MCF 10A (cell line): ENCODE measurements at regions not wholly inside any gene's neighbourhood (a gene's known extent, or its start where the extent isn't known, plus 50 kb on each side); places are given as distances from the start of the nearest gene placed in this dataset.

Source experiments
- BruUV-seq: library from RNA; stranded (reverse); fragments of 400-500 nt; replicated peaks from 2 replicates; lab custom pipeline; 2021; lab: Mats Ljungman, UMichigan
- CTCF ChIA-PET: fragments of 300-600 bp; sonication (Branson Sonifier 250); formaldehyde crosslinking; extraction: SDS; loops from one replicate; lab custom pipeline; 2021; ENCODE audit warnings: antibody characterized with exemption, inconsistent platforms; lab: Yijun Ruan, JAX
- POLR2A ChIA-PET: fragments of 300-600, 350-650 bp; sonication (Branson Sonifier 250); formaldehyde crosslinking; extraction: SDS; loops from one replicate; lab custom pipeline; 2020; ENCODE audit warnings: antibody characterized with exemption, inconsistent platforms; lab: Yijun Ruan, JAX
- DNase-seq: peaks from one replicate; pipeline ENCODE4 v3.0.0-alpha.2; 2018; ENCODE audit not compliant: unreplicated experiment
- H3K27ac Mint-ChIP-seq: one replicate; pipeline ENCODE4 v1.8.0; 2022; ENCODE audit warnings: mild to moderate bottlenecking, low read depth, mixed read lengths; ENCODE audit not compliant: unreplicated experiment
- H3K27me3 Mint-ChIP-seq: one replicate; pipeline ENCODE4 v1.8.0; 2022; ENCODE audit warnings: mixed read lengths; ENCODE audit not compliant: insufficient read depth, unreplicated experiment
- H3K36me3 Mint-ChIP-seq: one replicate; pipeline ENCODE4 v1.8.0; 2022; ENCODE audit warnings: mild to moderate bottlenecking, moderate library complexity, mixed read lengths; ENCODE audit not compliant: insufficient read depth, unreplicated experiment
- H3K4me1 Mint-ChIP-seq: one replicate; pipeline ENCODE4 v1.8.0; 2022; ENCODE audit warnings: mixed read lengths; ENCODE audit not compliant: insufficient read depth, unreplicated experiment
- H3K4me3 Mint-ChIP-seq: one replicate; pipeline ENCODE4 v1.8.0; 2022; ENCODE audit warnings: mild to moderate bottlenecking, moderate library complexity, mixed read lengths; ENCODE audit not compliant: unreplicated experiment
- H3K9me3 Mint-ChIP-seq: one replicate; pipeline ENCODE4 v1.8.0; 2022; ENCODE audit warnings: mixed read lengths; ENCODE audit not compliant: unreplicated experiment
- intact Hi-C: fragments of 100-400 bp; cut with micrococcal nuclease; formaldehyde crosslinking; loops from 2 replicates; pipeline ENCODE4 v1.14.1; 2022
- TF ChIP-seq, protein P1 (sequence below): fragments of 200-600 bp; IDR thresholded peaks from one replicate; pipeline ENCODE4 v1.8.0; 2022; ENCODE audit warnings: antibody characterized with exemption, mild to moderate bottlenecking; ENCODE audit not compliant: unreplicated experiment

DNA sequence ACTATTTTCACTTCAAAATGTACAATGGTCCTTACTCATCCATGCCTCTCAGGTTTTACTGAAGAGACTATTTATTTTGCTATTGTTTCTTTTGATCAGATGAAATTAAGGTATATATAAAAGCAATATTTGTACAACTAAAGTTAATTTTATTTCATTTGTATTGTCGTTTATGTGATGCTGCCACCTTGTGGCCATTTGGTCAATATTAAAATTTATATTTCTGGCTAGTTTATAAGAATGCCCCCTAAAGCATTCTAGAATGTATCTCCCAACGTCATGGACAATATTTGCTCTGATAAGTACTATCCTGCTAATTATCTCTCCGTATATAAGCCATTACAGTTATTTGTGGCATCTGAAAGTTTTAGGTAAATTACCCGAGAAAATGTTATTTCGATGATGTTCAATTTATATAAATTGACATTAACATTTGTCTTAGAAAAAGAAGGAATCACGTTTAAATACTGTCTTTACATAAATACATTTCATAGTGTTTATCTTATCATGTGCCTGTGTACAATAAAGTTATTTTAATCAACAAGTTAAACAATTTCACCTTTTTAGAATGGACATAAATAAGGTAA is 680.0 kb downstream of the TAF11L14 start:
- no peaks in the 10 kb centered on the region for H3K36me3 Mint-ChIP-seq
- H3K4me1 Mint-ChIP-seq = no peaks in the 10 kb centered on the region
- peak; percentile 45 for DNase-seq
- no peaks in the 10 kb centered on the region for H3K9me3 Mint-ChIP-seq
- H3K4me3 Mint-ChIP-seq = no peak overlapping the region
- no peaks in the 10 kb centered on the region for H3K27me3 Mint-ChIP-seq
- no TSS peak for BruUV-seq
- intact Hi-C loops = loop anchor here (1.0 kb wide), 1 partner anchor 1098 kb away; no protein-coding TSS in a partner anchor
- ChIA-PET CTCF (interaction anchor here (1.0 to 2.5 kb wide), 5 partner anchors 9 to 1112 kb away, joined by 3 to 24 read pairs (median 3); no protein-coding TSS in a partner anchor), POLR2A (interaction anchor here (0.5 to 1.8 kb wide), 3 partner anchors 10 to 1492 kb away, joined by 3 to 6 read pairs (median 4); no protein-coding TSS in a partner anchor)
- TF ChIP-seq, protein P1, sequence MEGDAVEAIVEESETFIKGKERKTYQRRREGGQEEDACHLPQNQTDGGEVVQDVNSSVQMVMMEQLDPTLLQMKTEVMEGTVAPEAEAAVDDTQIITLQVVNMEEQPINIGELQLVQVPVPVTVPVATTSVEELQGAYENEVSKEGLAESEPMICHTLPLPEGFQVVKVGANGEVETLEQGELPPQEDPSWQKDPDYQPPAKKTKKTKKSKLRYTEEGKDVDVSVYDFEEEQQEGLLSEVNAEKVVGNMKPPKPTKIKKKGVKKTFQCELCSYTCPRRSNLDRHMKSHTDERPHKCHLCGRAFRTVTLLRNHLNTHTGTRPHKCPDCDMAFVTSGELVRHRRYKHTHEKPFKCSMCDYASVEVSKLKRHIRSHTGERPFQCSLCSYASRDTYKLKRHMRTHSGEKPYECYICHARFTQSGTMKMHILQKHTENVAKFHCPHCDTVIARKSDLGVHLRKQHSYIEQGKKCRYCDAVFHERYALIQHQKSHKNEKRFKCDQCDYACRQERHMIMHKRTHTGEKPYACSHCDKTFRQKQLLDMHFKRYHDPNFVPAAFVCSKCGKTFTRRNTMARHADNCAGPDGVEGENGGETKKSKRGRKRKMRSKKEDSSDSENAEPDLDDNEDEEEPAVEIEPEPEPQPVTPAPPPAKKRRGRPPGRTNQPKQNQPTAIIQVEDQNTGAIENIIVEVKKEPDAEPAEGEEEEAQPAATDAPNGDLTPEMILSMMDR = peak; percentile 41
- no peak overlapping the region for H3K27ac Mint-ChIP-seq

DNA sequence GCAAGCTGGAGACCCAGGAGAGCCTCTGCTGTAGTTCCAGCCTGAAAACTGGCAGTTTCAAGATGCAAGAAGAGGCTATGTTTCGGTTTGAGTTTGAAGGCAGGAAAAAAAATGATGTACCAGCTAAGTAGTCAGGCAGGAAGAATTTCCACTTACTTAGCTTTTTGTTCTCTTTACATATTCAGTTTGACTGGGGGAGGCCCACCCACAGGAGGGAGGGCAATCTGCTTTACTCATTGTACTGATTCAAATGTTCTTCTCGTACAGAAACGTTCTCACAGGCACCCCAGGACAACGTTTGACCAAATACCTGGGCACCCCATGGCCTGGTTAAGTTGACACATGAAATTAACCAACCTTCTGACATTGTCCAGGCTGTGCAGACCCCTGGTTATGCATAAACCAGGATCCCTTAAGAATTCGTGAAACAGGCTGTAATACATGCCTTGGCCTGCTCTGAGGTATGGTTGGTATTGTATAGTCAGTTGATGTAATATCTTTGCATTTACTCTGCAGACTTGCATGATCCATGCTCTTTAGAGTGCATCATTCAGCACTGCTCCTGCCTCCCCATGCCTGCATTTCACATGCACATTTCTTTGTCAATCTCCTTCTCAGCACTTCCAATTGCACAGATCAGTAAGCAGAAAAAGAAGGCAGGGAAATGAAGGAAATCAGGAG is 687.1 kb downstream of the TAF11L14 start:
- DNase-seq = no peak
- peaks cover 8% of the 10 kb centered on the region for H3K9me3 Mint-ChIP-seq
- no peak overlapping the region for H3K27ac Mint-ChIP-seq
- POLR2A ChIA-PET = no interaction called here
- intact Hi-C loops = no loop called here
- no peaks in the 10 kb centered on the region for H3K36me3 Mint-ChIP-seq
- CTCF ChIA-PET = no interaction called here
- peaks cover 5% of the 10 kb centered on the region for H3K4me1 Mint-ChIP-seq
- no peaks in the 10 kb centered on the region for H3K27me3 Mint-ChIP-seq
- H3K4me3 Mint-ChIP-seq = no peak overlapping the region
- BruUV-seq = no TSS peak
- TF ChIP-seq, protein P1 = no peak

DNA sequence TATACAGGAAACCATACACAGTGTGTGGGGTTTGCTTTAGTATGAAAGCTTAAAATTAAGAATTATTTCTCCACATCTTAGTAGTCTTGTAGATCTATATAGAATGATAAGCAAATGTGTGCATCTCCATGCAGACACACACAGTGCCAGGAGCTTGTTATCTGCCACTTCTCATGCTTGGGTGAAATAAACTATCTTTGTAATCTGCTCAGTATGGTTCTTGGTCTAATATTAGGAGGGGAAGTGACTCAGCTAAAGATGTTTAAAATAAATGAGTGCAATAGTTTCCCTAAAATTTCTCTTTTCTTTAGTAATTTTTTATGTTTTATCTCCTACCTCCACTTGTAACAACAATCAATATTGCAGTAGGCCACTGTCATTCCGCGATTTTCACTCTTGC is 689.6 kb downstream of the TAF11L14 start:
- H3K4me1 Mint-ChIP-seq = peaks cover 5% of the 10 kb centered on the region
- H3K9me3 Mint-ChIP-seq = peaks cover 8% of the 10 kb centered on the region
- TF ChIP-seq, protein P1 = no peak
- no peak overlapping the region for H3K27ac Mint-ChIP-seq
- no peaks in the 10 kb centered on the region for H3K27me3 Mint-ChIP-seq
- H3K4me3 Mint-ChIP-seq = no peak overlapping the region
- BruUV-seq = no TSS peak
- intact Hi-C loops = no loop called here
- CTCF ChIA-PET = interaction anchor here (0.7 to 1.1 kb wide), 2 partner anchors 10 to 1108 kb away, joined by 3 read pairs; no protein-coding TSS in a partner anchor
- no peak for DNase-seq
- POLR2A ChIA-PET = no interaction called here
- no peaks in the 10 kb centered on the region for H3K36me3 Mint-ChIP-seq

GRCh38 chr5:18325431-18325830 is 691.2 kb downstream of the TAF11L14 start:
- CTCF ChIA-PET = no interaction called here
- H3K4me3 Mint-ChIP-seq = no peak overlapping the region
- H3K27ac Mint-ChIP-seq = no peak overlapping the region
- BruUV-seq = no TSS peak
- TF ChIP-seq, protein P1 = no peak
- no peak for DNase-seq
- intact Hi-C loops = no loop called here
- POLR2A ChIA-PET = no interaction called here
- no peaks in the 10 kb centered on the region for H3K27me3 Mint-ChIP-seq
- no peaks in the 10 kb centered on the region for H3K36me3 Mint-ChIP-seq
- peaks cover 5% of the 10 kb centered on the region for H3K4me1 Mint-ChIP-seq
- H3K9me3 Mint-ChIP-seq = peaks cover 8% of the 10 kb centered on the region
